Esophagus squamous epithelium (tissue), 4 donors: ENCODE measurements at regions not wholly inside any gene's neighbourhood (a gene's known extent, or its start where the extent isn't known, plus 50 kb on each side); places are given as distances from the start of the nearest gene placed in this dataset.

ENCODE experiments used
- CTCF ChIP-seq, 6 experiments: fragments of 450-650 bp in 4 of 6; fragments of 200-600 bp in 2 of 6; sonication (generic) in 2 of 6; IDR thresholded peaks; one replicate each; pipeline ENCODE4 v1.5.1; 2016 to 2019; ENCODE audit warnings: antibody characterized with exemption in 6 of 6, mild to moderate bottlenecking in 4 of 6, moderate library complexity in 4 of 6
- POLR2A ChIP-seq, 4 donors: fragments of 450-650 bp; IDR thresholded peaks; one replicate each; pipeline ENCODE4 v1.6.1; 2017; ENCODE audit warnings: antibody characterized with exemption in 4 of 4, mild to moderate bottlenecking in 4 of 4, moderate library complexity in 3 of 4

DNA sequence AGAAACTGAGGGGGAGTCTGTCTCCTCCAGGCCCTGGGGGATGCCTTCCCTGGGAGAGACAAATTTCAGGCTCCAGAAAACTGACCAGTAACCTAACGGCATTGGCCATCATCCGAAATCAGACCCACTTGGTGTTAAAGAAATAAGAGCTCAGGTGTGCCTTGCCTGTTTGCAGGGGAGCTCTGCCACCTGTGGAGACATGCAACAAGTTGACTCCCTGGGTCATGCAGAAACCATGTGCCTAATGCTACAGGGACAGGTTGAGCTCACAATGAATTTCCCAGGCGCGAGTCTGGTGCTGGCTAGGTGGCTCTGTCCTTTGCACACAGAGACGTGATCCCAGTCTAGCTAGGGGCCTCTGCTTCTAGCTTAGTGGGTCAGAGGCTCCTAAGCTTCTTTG is 95.8 kb upstream of the KIT start:
- TF ChIP-seq CTCF (IDR thresholded peaks at IDR 0.05) (no peak), POLR2A (IDR thresholded peaks at IDR 0.05) (no peak)
